ENCODE measurements at regions not wholly inside any gene's neighbourhood (a gene's known extent, or its start where the extent isn't known, plus 50 kb on each side); places are given as distances from the start of the nearest gene placed in this dataset.

- TF ChIP-seq TCF12 (IDR thresholded peaks at IDR 0.05; ENCODE audit: low read depth), result no peak
- no peak for TF ChIP-seq RAD21 (IDR thresholded peaks at IDR 0.05; ENCODE audit: low read depth)
- TF ChIP-seq ZBTB7A (IDR thresholded peaks at IDR 0.05; ENCODE audit: low read depth), result no peak
- TF ChIP-seq CREB1 (IDR thresholded peaks at IDR 0.05; ENCODE audit: low read depth), result no peak
- no peak for TF ChIP-seq FOXM1 (IDR thresholded peaks at IDR 0.05; ENCODE audit: borderline replicate concordance, low read depth)
- TF ChIP-seq YY1 (IDR thresholded peaks at IDR 0.05; ENCODE audit: low read depth), result no peak
- no peak for TF ChIP-seq TAF1 (IDR thresholded peaks at IDR 0.05; ENCODE audit: low read depth)
- TF ChIP-seq EP300 (IDR thresholded peaks at IDR 0.05; ENCODE audit: borderline replicate concordance), result no peak
- TF ChIP-seq, protein P1, sequence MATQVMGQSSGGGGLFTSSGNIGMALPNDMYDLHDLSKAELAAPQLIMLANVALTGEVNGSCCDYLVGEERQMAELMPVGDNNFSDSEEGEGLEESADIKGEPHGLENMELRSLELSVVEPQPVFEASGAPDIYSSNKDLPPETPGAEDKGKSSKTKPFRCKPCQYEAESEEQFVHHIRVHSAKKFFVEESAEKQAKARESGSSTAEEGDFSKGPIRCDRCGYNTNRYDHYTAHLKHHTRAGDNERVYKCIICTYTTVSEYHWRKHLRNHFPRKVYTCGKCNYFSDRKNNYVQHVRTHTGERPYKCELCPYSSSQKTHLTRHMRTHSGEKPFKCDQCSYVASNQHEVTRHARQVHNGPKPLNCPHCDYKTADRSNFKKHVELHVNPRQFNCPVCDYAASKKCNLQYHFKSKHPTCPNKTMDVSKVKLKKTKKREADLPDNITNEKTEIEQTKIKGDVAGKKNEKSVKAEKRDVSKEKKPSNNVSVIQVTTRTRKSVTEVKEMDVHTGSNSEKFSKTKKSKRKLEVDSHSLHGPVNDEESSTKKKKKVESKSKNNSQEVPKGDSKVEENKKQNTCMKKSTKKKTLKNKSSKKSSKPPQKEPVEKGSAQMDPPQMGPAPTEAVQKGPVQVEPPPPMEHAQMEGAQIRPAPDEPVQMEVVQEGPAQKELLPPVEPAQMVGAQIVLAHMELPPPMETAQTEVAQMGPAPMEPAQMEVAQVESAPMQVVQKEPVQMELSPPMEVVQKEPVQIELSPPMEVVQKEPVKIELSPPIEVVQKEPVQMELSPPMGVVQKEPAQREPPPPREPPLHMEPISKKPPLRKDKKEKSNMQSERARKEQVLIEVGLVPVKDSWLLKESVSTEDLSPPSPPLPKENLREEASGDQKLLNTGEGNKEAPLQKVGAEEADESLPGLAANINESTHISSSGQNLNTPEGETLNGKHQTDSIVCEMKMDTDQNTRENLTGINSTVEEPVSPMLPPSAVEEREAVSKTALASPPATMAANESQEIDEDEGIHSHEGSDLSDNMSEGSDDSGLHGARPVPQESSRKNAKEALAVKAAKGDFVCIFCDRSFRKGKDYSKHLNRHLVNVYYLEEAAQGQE (IDR thresholded peaks at IDR 0.05; ENCODE audit: low read depth), result no peak
- TF ChIP-seq, protein P2, sequence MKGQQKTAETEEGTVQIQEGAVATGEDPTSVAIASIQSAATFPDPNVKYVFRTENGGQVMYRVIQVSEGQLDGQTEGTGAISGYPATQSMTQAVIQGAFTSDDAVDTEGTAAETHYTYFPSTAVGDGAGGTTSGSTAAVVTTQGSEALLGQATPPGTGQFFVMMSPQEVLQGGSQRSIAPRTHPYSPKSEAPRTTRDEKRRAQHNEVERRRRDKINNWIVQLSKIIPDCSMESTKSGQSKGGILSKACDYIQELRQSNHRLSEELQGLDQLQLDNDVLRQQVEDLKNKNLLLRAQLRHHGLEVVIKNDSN (IDR thresholded peaks at IDR 0.05), result no peak
- TF ChIP-seq CEBPB (IDR thresholded peaks at IDR 0.05), result no peak
- TF ChIP-seq NFIC (IDR thresholded peaks at IDR 0.05), result no peak
- TF ChIP-seq EGR1 (IDR thresholded peaks at IDR 0.05), result no peak
These were observed 184.6 kb downstream of the ST6GAL2 start for GRCh38 chr2:106701203-106702022.

GRCh38 chr2:106703161-106703560 is 182.8 kb downstream of the ST6GAL2 start:
- TF ChIP-seq YY1 (IDR thresholded peaks at IDR 0.05; ENCODE audit: low read depth) (no peak), EGR1 (IDR thresholded peaks at IDR 0.05) (no peak), TEAD4 (IDR thresholded peaks at IDR 0.05) (no peak), FOXM1 (IDR thresholded peaks at IDR 0.05; ENCODE audit: borderline replicate concordance, low read depth) (no peak), RAD21 (IDR thresholded peaks at IDR 0.05; ENCODE audit: low read depth) (no peak), EP300 (IDR thresholded peaks at IDR 0.05; ENCODE audit: borderline replicate concordance) (no peak), CEBPB (IDR thresholded peaks at IDR 0.05) (no peak), TCF12 (IDR thresholded peaks at IDR 0.05; ENCODE audit: low read depth) (no peak), CREB1 (IDR thresholded peaks at IDR 0.05; ENCODE audit: low read depth) (no peak)
- TF ChIP-seq, protein P3, sequence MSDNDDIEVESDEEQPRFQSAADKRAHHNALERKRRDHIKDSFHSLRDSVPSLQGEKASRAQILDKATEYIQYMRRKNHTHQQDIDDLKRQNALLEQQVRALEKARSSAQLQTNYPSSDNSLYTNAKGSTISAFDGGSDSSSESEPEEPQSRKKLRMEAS (IDR thresholded peaks at IDR 0.05), result no peak
- TF ChIP-seq, protein P2 (IDR thresholded peaks at IDR 0.05), result no peak

GRCh38 chr2:106704798-106705197 is 181.2 kb downstream of the ST6GAL2 start:
- TF ChIP-seq RAD21 (IDR thresholded peaks at IDR 0.05; ENCODE audit: low read depth) (no peak), TEAD4 (IDR thresholded peaks at IDR 0.05) (no peak), CREB1 (IDR thresholded peaks at IDR 0.05; ENCODE audit: low read depth) (no peak), TCF12 (IDR thresholded peaks at IDR 0.05; ENCODE audit: low read depth) (no peak), ZBTB7A (IDR thresholded peaks at IDR 0.05; ENCODE audit: low read depth) (no peak), FOXM1 (IDR thresholded peaks at IDR 0.05; ENCODE audit: borderline replicate concordance, low read depth) (no peak), NFIC (IDR thresholded peaks at IDR 0.05) (no peak), TAF1 (IDR thresholded peaks at IDR 0.05; ENCODE audit: low read depth) (no peak), EGR1 (IDR thresholded peaks at IDR 0.05) (no peak), YY1 (IDR thresholded peaks at IDR 0.05; ENCODE audit: low read depth) (no peak), EP300 (IDR thresholded peaks at IDR 0.05; ENCODE audit: borderline replicate concordance) (no peak), CEBPB (IDR thresholded peaks at IDR 0.05) (no peak)
- TF ChIP-seq, protein P3 (IDR thresholded peaks at IDR 0.05), result no peak
- TF ChIP-seq, protein P2 (IDR thresholded peaks at IDR 0.05), result no peak
- TF ChIP-seq, protein P1 (IDR thresholded peaks at IDR 0.05; ENCODE audit: low read depth), result no peak

GRCh38 chr2:106705877-106706276 is 180.1 kb downstream of the ST6GAL2 start:
- TF ChIP-seq RAD21 (IDR thresholded peaks at IDR 0.05; ENCODE audit: low read depth) (no peak), TAF1 (IDR thresholded peaks at IDR 0.05; ENCODE audit: low read depth) (no peak), TCF12 (IDR thresholded peaks at IDR 0.05; ENCODE audit: low read depth) (no peak), TEAD4 (IDR thresholded peaks at IDR 0.05) (no peak), CEBPB (IDR thresholded peaks at IDR 0.05) (no peak), EGR1 (IDR thresholded peaks at IDR 0.05) (no peak), FOXM1 (IDR thresholded peaks at IDR 0.05; ENCODE audit: borderline replicate concordance, low read depth) (no peak), ZBTB7A (IDR thresholded peaks at IDR 0.05; ENCODE audit: low read depth) (no peak), NFIC (IDR thresholded peaks at IDR 0.05) (no peak), YY1 (IDR thresholded peaks at IDR 0.05; ENCODE audit: low read depth) (no peak)
- TF ChIP-seq, protein P3 (IDR thresholded peaks at IDR 0.05), result no peak
- TF ChIP-seq, protein P1 (IDR thresholded peaks at IDR 0.05; ENCODE audit: low read depth), result no peak

All from Ishikawa (cell line).